ENCODE measurements at regions not wholly inside any gene's neighbourhood (a gene's known extent, or its start where the extent isn't known, plus 50 kb on each side); places are given as distances from the start of the nearest gene placed in this dataset.

DNA sequence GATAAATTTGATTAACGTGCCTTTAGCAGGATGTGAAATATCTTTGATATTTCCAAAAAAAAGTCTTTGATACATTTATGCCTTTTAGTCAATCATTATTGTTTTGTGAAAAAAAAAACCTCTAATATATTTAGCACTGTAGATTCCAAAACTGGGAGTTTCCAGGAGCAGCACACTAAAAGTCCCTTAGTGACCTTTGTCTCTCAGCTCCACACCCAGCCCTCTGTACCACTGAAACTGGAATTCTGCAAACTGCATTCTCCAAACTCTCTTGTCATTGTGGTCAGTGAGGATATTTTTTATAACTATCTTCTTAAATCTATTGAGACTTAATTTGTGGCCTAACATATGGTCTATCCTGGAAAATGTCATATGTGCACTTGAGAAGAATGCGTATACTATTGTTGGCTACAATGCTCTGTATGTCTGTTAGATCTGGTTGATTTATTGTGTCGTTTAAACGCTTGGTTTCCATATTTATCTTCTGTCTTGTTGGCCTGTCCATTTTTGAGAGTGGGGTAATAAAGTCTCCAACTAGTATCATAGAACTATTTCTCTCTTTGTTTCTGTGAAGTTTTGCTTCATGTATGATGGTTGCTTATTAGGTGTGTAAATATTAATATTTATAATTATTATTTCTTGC is 73.2 kb upstream of the CNKSR3 start:
- 63 to 68% methylated on average over 4 of the region's 4 CpGs for WGBS, 2 experiments (ENCODE audit: low coverage in 1 of 2, low lambda C conversion rate in 2 of 2, missing lambda C conversion rate in 2 of 2)
- Histone ChIP-seq H3K4me3 (no peak overlapping the region), H3K79me2 (ENCODE audit: insufficient read depth) (no peaks in the 10 kb centered on the region), H3K4me2 (ENCODE audit: unreplicated experiment) (no peak overlapping the region), H4K20me1 (ENCODE audit: insufficient read depth) (no peaks in the 10 kb centered on the region), H3K36me3 (ENCODE audit: low read depth) (no peaks in the 10 kb centered on the region), H3K4me1 (ENCODE audit: insufficient read depth) (no peaks in the 10 kb centered on the region), H3K9me3 (ENCODE audit: low read depth) (no peaks in the 10 kb centered on the region), H3K9me2 (ENCODE audit: insufficient read depth) (no peaks in the 10 kb centered on the region), H2AFZ (no peak overlapping the region), H3K27ac (no peak overlapping the region), H3K9ac (no peak overlapping the region), H3K27me3 (replicated peaks; ENCODE audit: insufficient read depth) (peaks cover 4% of the 10 kb centered on the region; the same call in 1 of the 2 replicates), H3F3A (ENCODE audit: insufficient read depth) (no peaks in the 10 kb centered on the region)
- in situ Hi-C loops (cut with MboI) = no loop called here
- TF ChIP-seq EZH2 (IDR thresholded peaks at IDR 0.05; ENCODE audit: insufficient read depth, poor library complexity, severe bottlenecking) = no peak
- TF ChIP-seq EZH2phosphoT487 (IDR thresholded peaks at IDR 0.05; ENCODE audit: insufficient read depth, low read depth) = no peak
- no peak for DNase-seq

DNA sequence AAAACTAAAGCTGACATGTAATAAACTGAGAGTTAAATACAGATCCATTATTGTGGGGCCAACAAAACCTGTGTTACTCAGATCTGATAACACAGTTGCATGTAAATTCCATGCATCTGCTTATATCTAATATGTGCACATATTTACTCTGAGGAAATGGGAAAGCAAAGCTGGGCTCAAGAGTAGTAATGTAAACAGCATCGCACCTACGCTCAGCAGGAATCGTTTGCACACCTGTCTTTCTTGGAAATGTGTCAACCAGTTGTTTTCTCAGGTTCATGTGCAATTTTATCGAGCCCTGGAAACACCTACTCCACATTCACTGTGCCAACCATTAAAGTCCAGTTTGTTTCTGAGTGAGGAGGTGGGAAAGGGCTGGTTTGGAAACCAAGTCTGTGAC is 80.3 kb upstream of the CNKSR3 start:
- in situ Hi-C loops (cut with MboI) = no loop called here
- Histone ChIP-seq H3K9me2 (ENCODE audit: insufficient read depth) (no peaks in the 10 kb centered on the region), H3K27me3 (replicated peaks; ENCODE audit: insufficient read depth) (peaks cover 22% of the 10 kb centered on the region; the same call in 1 of the 2 replicates), H3K4me1 (ENCODE audit: insufficient read depth) (no peaks in the 10 kb centered on the region), H3K36me3 (ENCODE audit: low read depth) (no peaks in the 10 kb centered on the region), H3K4me3 (no peak overlapping the region), H4K20me1 (ENCODE audit: insufficient read depth) (no peaks in the 10 kb centered on the region), H3K79me2 (ENCODE audit: insufficient read depth) (no peaks in the 10 kb centered on the region), H3K9ac (no peak overlapping the region), H3K4me2 (ENCODE audit: unreplicated experiment) (no peak overlapping the region), H3F3A (ENCODE audit: insufficient read depth) (no peaks in the 10 kb centered on the region), H2AFZ (no peak overlapping the region), H3K27ac (no peak overlapping the region), H3K9me3 (ENCODE audit: low read depth) (no peaks in the 10 kb centered on the region)
- TF ChIP-seq EZH2phosphoT487 (IDR thresholded peaks at IDR 0.05; ENCODE audit: insufficient read depth, low read depth) (no peak), EZH2 (IDR thresholded peaks at IDR 0.05; ENCODE audit: insufficient read depth, poor library complexity, severe bottlenecking) (no peak)
- DNase-seq = no peak
- WGBS, 2 experiments (ENCODE audit: low coverage in 1 of 2, low lambda C conversion rate in 2 of 2, missing lambda C conversion rate in 2 of 2) = 79% methylated on average over 4 of the region's 4 CpGs

DNA sequence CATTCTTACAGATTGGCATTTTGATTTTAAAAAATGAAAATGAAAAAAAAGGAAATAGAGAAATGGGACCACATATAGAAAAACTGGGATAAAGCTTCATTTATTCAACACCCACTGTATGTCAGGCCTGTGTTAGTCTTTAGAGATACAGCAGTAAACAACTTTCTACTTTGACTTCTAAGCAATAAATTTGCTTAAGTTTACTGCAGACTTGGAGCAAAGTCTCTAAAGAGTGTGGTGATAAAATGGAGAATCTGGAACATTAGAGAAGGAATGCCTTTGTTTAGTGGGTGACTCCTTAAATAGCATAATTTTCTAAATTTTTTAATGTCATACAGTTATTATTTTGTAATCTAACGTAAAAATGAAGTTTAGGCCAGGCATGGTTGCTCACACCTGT is 80.7 kb upstream of the CNKSR3 start:
- Histone ChIP-seq H4K20me1 (ENCODE audit: insufficient read depth) (no peaks in the 10 kb centered on the region), H3K79me2 (ENCODE audit: insufficient read depth) (no peaks in the 10 kb centered on the region), H3K4me1 (ENCODE audit: insufficient read depth) (no peaks in the 10 kb centered on the region), H3K9me2 (ENCODE audit: insufficient read depth) (no peaks in the 10 kb centered on the region), H3K27ac (no peak overlapping the region), H3K27me3 (replicated peaks; ENCODE audit: insufficient read depth) (peaks cover 22% of the 10 kb centered on the region; the same call in 1 of the 2 replicates), H3K36me3 (ENCODE audit: low read depth) (no peaks in the 10 kb centered on the region), H3K4me2 (ENCODE audit: unreplicated experiment) (no peak overlapping the region), H3F3A (ENCODE audit: insufficient read depth) (no peaks in the 10 kb centered on the region), H3K4me3 (no peak overlapping the region), H3K9ac (no peak overlapping the region), H2AFZ (no peak overlapping the region), H3K9me3 (ENCODE audit: low read depth) (no peaks in the 10 kb centered on the region)
- 50 to 53% methylated on average over 1 of the region's 1 CpG for WGBS, 2 experiments (ENCODE audit: low coverage in 1 of 2, low lambda C conversion rate in 2 of 2, missing lambda C conversion rate in 2 of 2)
- TF ChIP-seq EZH2phosphoT487 (IDR thresholded peaks at IDR 0.05; ENCODE audit: insufficient read depth, low read depth) (no peak), EZH2 (IDR thresholded peaks at IDR 0.05; ENCODE audit: insufficient read depth, poor library complexity, severe bottlenecking) (no peak)
- no peak for DNase-seq
- in situ Hi-C loops (cut with MboI) = no loop called here

DNA sequence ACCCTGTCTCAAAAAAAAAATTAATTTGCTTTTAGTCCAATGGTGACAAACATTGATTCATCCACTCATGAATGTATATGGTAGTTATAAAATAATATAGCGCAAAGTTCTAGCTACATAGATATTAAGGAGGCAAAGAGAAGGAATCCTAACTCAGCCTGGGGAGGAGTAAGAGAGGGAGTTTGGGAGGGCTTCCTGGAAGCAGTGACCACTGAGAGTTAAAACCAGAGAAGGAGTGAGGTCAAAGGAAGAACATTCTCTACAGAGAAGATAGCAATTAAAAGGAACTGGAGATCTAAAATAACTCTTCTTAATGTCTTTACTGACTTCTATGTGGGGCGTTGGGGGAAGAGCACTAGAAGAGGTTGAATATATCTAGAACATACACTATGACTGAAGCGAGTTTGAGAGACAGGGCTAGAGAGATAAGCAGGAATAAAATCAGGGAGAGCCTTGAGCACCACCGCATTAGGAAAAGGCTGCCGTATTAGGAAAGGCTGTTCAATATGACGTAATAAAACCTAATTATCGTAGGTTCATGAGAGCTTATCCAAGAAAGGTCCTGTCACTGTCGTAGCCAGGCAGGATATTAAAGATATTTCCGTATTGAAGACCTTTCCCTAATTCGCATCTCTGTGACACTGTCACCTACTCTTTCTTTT is 81.8 kb upstream of the CNKSR3 start:
- no peak for DNase-seq
- H3K4me1 ChIP-seq (ENCODE audit: insufficient read depth) = no peaks in the 10 kb centered on the region
- H4K20me1 ChIP-seq (ENCODE audit: insufficient read depth) = no peaks in the 10 kb centered on the region
- H3K4me2 ChIP-seq (ENCODE audit: unreplicated experiment) = no peak overlapping the region
- no peak overlapping the region for H3K4me3 ChIP-seq
- in situ Hi-C loops (cut with MboI) = no loop called here
- peaks cover 22% of the 10 kb centered on the region; the same call in 1 of the 2 replicates for H3K27me3 ChIP-seq (replicated peaks; ENCODE audit: insufficient read depth)
- 80 to 83% methylated on average over 10 of the region's 10 CpGs for WGBS, 2 experiments (ENCODE audit: low coverage in 1 of 2, low lambda C conversion rate in 2 of 2, missing lambda C conversion rate in 2 of 2)
- H3F3A ChIP-seq (ENCODE audit: insufficient read depth) = no peaks in the 10 kb centered on the region
- H2AFZ ChIP-seq = no peak overlapping the region
- H3K9ac ChIP-seq = no peak overlapping the region
- H3K36me3 ChIP-seq (ENCODE audit: low read depth) = no peaks in the 10 kb centered on the region
- TF ChIP-seq EZH2phosphoT487 (IDR thresholded peaks at IDR 0.05; ENCODE audit: insufficient read depth, low read depth) (no peak), EZH2 (IDR thresholded peaks at IDR 0.05; ENCODE audit: insufficient read depth, poor library complexity, severe bottlenecking) (no peak)
- H3K27ac ChIP-seq = no peak overlapping the region
- H3K79me2 ChIP-seq (ENCODE audit: insufficient read depth) = no peaks in the 10 kb centered on the region
- no peaks in the 10 kb centered on the region for H3K9me3 ChIP-seq (ENCODE audit: low read depth)
- no peaks in the 10 kb centered on the region for H3K9me2 ChIP-seq (ENCODE audit: insufficient read depth)

Measured in GM23248 (cell line).